ENCODE measurements at regions not wholly inside any gene's neighbourhood (a gene's known extent, or its start where the extent isn't known, plus 50 kb on each side); places are given as distances from the start of the nearest gene placed in this dataset.
"Not testable (repeated sequence)": the region's sequence is repeated elsewhere in the genome, so short reads cannot be mapped to it uniquely, and the experiment has no call there.

DNA sequence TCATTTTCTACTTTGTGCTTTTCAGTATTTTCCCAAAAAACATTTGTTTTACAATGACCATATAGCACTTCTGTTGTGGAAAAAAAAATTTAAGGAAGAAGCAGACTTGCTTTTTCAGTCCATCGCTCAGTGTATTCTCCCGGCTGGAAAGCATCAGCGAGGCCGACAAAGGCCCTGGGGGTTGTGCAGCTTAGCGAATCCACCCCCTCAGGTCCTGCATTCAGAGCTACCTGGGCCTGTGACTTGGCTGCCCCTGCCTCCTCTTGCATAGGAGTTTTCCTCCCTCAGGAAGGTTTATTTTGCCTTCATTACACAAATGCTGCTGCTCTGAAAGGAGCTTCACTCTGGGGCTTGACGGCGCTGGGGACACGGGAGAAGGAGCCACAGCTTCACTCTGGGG, 244.4 kb upstream of the MGAT5 start (continued):
- no peak for TF ChIP-seq LARP7 (IDR thresholded peaks at IDR 0.05)
- TF ChIP-seq CBFB (IDR thresholded peaks at IDR 0.05; ENCODE audit: low read depth): no peak
- TF ChIP-seq TAF1 (IDR thresholded peaks at IDR 0.05; ENCODE audit: borderline replicate concordance, low read depth, low read length): no peak
- no peak for TF ChIP-seq TCF3 (IDR thresholded peaks at IDR 0.05; ENCODE audit: borderline replicate concordance, insufficient read depth, low read depth, low read length)

DNA sequence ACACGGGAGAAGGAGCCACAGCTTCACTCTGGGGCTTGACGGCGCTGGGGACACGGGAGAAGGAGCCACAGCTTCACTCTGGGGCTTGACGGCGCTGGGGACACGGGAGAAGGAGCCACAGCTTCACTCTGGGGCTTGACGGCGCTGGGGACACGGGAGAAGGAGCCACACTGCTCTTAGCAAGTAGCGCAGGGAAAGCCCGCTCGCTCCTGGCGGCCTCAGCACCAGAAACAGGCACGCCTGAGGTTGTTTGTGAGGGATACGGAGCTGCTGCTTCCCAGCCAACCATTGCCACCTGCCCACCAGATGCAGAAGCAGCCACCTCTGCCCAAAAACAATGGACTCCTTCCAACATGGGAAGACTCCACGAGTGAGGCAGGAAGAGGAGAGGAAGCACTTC, 244.0 kb upstream of the MGAT5 start:
- H3K36me3 ChIP-seq (ENCODE audit: control insufficient read depth in 2 of 2, insufficient read depth in 2 of 2, low read length in 1 of 2); H3K4me3 ChIP-seq; CTCF ChIA-PET; RAD21 ChIA-PET (ENCODE audit: unreplicated experiment); H2AFZ ChIP-seq (ENCODE audit: control insufficient read depth, low read depth, low read length); SMC1A ChIA-PET (ENCODE audit: uncharacterized antibody, unreplicated experiment); H3K4me1 ChIP-seq (ENCODE audit: control insufficient read depth, insufficient read depth, low read length); FAIRE-seq; H3K4me2 ChIP-seq (ENCODE audit: control insufficient read depth, insufficient read depth); H4K20me1 ChIP-seq (ENCODE audit: control insufficient read depth, insufficient read depth); DNase-seq (ENCODE audit: low read depth, low spot score); BruUV-seq (replicated peaks); H3K9ac ChIP-seq (ENCODE audit: control insufficient read depth, insufficient read depth, low read length); H3K79me2 ChIP-seq (ENCODE audit: control insufficient read depth, insufficient read depth, low read length); H3K27me3 ChIP-seq (replicated peaks in 1 of 2; ENCODE audit: control insufficient read depth in 2 of 2, insufficient read depth in 2 of 2, low read length in 1 of 2); ATAC-seq; H3K9me3 ChIP-seq (replicated peaks; ENCODE audit: control insufficient read depth, insufficient read depth, low read length); intact Hi-C loops (cut with micrococcal nuclease; ENCODE audit: unreplicated experiment); POLR2A ChIA-PET; H3K27ac ChIP-seq (ENCODE audit: control insufficient read depth, insufficient read depth); in situ Hi-C loops (cut with MboI): not testable (repeated sequence)
- 70% methylated on average over 7 of the region's 17 CpGs for WGBS (ENCODE audit: insufficient coverage, insufficient replicate concordance, low lambda C conversion rate, missing lambda C conversion rate)

DNA sequence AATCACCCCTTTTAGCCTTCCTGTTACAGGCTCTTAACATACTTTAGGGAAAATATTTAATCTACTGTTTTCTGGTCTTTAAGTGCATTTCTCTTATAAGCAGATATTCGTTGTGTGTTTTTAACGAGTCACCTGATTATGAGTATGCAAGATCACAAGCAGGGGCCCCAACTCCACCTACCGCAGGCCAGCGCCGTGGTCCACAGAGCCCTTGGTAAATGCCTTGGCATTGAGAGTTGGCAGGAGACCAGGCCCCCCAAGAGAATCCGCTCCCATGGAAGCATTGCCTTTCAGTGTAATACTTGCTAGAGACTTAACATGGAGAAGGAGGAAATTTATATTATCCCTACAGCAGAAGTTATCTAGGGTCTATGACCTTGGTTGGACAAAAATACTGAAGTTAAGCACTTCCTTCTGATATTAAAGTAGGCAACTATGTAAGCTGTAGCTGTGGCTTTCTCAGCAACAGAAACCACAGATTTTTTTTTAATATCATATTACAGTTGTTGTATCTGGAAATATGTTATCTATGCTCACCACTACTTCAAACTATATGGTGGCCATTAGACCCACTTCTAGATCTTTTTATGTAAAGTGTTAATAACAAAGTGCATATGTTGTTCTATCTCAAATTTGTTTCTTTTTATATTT, 241.8 kb upstream of the MGAT5 start:
- no peaks in the 10 kb centered on the region for H3K9me3 ChIP-seq (replicated peaks; ENCODE audit: control insufficient read depth, insufficient read depth, low read length)
- no peaks in the 10 kb centered on the region for H3K36me3 ChIP-seq (ENCODE audit: control insufficient read depth in 2 of 2, insufficient read depth in 2 of 2, low read length in 1 of 2)
- no peaks in the 10 kb centered on the region for H3K27me3 ChIP-seq (replicated peaks in 1 of 2; ENCODE audit: control insufficient read depth in 2 of 2, insufficient read depth in 2 of 2, low read length in 1 of 2)
- DNase-seq (ENCODE audit: low read depth, low spot score) (no peak), FAIRE-seq (no peak), ATAC-seq (no peak)
- H3K4me2 ChIP-seq (ENCODE audit: control insufficient read depth, insufficient read depth): no peak overlapping the region
- H2AFZ ChIP-seq (ENCODE audit: control insufficient read depth, low read depth, low read length): no peak overlapping the region
- BruUV-seq (replicated peaks): no TSS peak
- no peaks in the 10 kb centered on the region for H4K20me1 ChIP-seq (ENCODE audit: control insufficient read depth, insufficient read depth)
- ChIA-PET CTCF (no interaction called here), SMC1A (ENCODE audit: uncharacterized antibody, unreplicated experiment) (no interaction called here), RAD21 (ENCODE audit: unreplicated experiment) (no interaction called here), POLR2A (no interaction called here)
- H3K79me2 ChIP-seq (ENCODE audit: control insufficient read depth, insufficient read depth, low read length): no peaks in the 10 kb centered on the region
- in situ Hi-C loops (cut with MboI): no loop called here
- no peaks in the 10 kb centered on the region for H3K4me1 ChIP-seq (ENCODE audit: control insufficient read depth, insufficient read depth, low read length)
- 78% methylated on average over 6 of the region's 6 CpGs for WGBS (ENCODE audit: insufficient coverage, insufficient replicate concordance, low lambda C conversion rate, missing lambda C conversion rate)
- intact Hi-C loops (cut with micrococcal nuclease; ENCODE audit: unreplicated experiment): no loop called here
- H3K27ac ChIP-seq (ENCODE audit: control insufficient read depth, insufficient read depth): no peak overlapping the region
- H3K9ac ChIP-seq (ENCODE audit: control insufficient read depth, insufficient read depth, low read length): no peak overlapping the region
- no peak overlapping the region for H3K4me3 ChIP-seq
- TF ChIP-seq JUND (IDR thresholded peaks at IDR 0.05; ENCODE audit: low read depth, low read length) (no peak), NR2C1 (IDR thresholded peaks at IDR 0.05) (no peak), HDGF (IDR thresholded peaks at IDR 0.05) (no peak), POLR2AphosphoS5 (IDR thresholded peaks at IDR 0.05; ENCODE audit: low read length) (no peak), IRF3 (IDR thresholded peaks at IDR 0.05) (no peak), POU2F2 (IDR thresholded peaks at IDR 0.05; ENCODE audit: borderline replicate concordance, low read depth, low read length) (no peak), NFXL1 (IDR thresholded peaks at IDR 0.05; ENCODE audit: borderline replicate concordance) (no peak), ZBED1 (IDR thresholded peaks at IDR 0.05; ENCODE audit: borderline replicate concordance) (no peak), YY1 (IDR thresholded peaks at IDR 0.05; ENCODE audit: low read depth, low read length) (no peak), BACH1 (IDR thresholded peaks at IDR 0.05; ENCODE audit: borderline replicate concordance) (no peak), TARDBP (IDR thresholded peaks at IDR 0.05; ENCODE audit: borderline replicate concordance) (no peak)

All from GM12878 (cell line).